ENCODE measurements at regions not wholly inside any gene's neighbourhood (a gene's known extent, or its start where the extent isn't known, plus 50 kb on each side); places are given as distances from the start of the nearest gene placed in this dataset.

GRCh38 chr14:98984027-98984718 is 287.8 kb downstream of the BCL11B start:
- 4% methylated on average over 9 of the region's 11 CpGs for WGBS (ENCODE audit: low lambda C conversion rate)
- Histone ChIP-seq H3K4me3 (ENCODE audit: low read depth in 2 of 2, low read length in 1 of 2) (no peak overlapping the region), H3K9me3 (no peaks in the 10 kb centered on the region), H3K27me3 (ENCODE audit: insufficient read depth) (peaks cover 18% of the 10 kb centered on the region), H3F3A (replicated peaks; ENCODE audit: insufficient read depth) (no peaks in the 10 kb centered on the region), H3K9me2 (no peaks in the 10 kb centered on the region), H3K4me2 (no peak overlapping the region), H4K20me1 (ENCODE audit: insufficient read depth) (no peaks in the 10 kb centered on the region), H3K79me2 (ENCODE audit: insufficient read depth) (no peaks in the 10 kb centered on the region), H3K9ac (no peak overlapping the region), H3K27ac (ENCODE audit: low read depth in 2 of 2, low read length in 1 of 2) (no peak overlapping the region), H3K36me3 (replicated peaks in 1 of 2; ENCODE audit: control insufficient read depth in 1 of 2, insufficient read depth in 2 of 2, low read length in 1 of 2) (no peaks in the 10 kb centered on the region), H2AFZ (ENCODE audit: low read depth) (no peak overlapping the region), H3K4me1 (ENCODE audit: control insufficient read depth in 1 of 2, insufficient read depth in 2 of 2, low read depth in 1 of 2, low read length in 1 of 2) (no peaks in the 10 kb centered on the region)
- ChIA-PET POLR2A (no interaction called here), CTCF (no interaction called here)
- TF ChIP-seq MXI1 (IDR thresholded peaks at IDR 0.05; ENCODE audit: low read depth, low read length) (no peak), EP300 (IDR thresholded peaks at IDR 0.05; ENCODE audit: borderline replicate concordance in 1 of 2, low read depth in 1 of 2, low read length in 1 of 2) (no peak), MAX (IDR thresholded peaks at IDR 0.05; ENCODE audit: low read depth) (no peak), SMC3 (IDR thresholded peaks at IDR 0.05; ENCODE audit: low read depth, low read length) (no peak), FOXM1 (IDR thresholded peaks at IDR 0.05; ENCODE audit: low read depth) (no peak), CHD2 (IDR thresholded peaks at IDR 0.05; ENCODE audit: low read length, partially characterized antibody) (no peak), CTCF (IDR thresholded peaks at IDR 0.05) (no peak), NRF1 (IDR thresholded peaks at IDR 0.05; ENCODE audit: low read depth, low read length) (no peak), FOSL2 (IDR thresholded peaks at IDR 0.05; ENCODE audit: borderline replicate concordance, low read depth) (no peak)
- TF ChIP-seq, protein P1, sequence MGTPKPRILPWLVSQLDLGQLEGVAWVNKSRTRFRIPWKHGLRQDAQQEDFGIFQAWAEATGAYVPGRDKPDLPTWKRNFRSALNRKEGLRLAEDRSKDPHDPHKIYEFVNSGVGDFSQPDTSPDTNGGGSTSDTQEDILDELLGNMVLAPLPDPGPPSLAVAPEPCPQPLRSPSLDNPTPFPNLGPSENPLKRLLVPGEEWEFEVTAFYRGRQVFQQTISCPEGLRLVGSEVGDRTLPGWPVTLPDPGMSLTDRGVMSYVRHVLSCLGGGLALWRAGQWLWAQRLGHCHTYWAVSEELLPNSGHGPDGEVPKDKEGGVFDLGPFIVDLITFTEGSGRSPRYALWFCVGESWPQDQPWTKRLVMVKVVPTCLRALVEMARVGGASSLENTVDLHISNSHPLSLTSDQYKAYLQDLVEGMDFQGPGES (IDR thresholded peaks at IDR 0.05; ENCODE audit: low read depth, low read length): no peak
- DNase-seq: no peak

DNA sequence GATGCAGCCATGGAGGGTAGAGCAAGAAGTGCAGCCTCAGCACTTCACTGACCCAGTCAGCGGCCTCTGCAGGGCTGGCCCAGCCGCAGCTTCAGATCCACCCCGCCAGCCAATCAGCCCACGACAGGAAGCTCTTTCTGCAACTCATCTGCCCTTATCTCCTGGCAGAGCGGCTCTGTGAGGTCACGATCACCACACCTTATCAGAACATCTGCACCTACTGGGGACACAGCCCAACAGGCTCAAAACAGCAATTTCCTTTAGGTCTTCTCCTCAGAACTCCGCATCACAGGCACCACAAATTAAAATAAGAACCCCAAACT is 287.3 kb downstream of the BCL11B start:
- Histone ChIP-seq H3K4me1 (ENCODE audit: control insufficient read depth in 1 of 2, insufficient read depth in 2 of 2, low read depth in 1 of 2, low read length in 1 of 2) (no peaks in the 10 kb centered on the region), H3K27me3 (ENCODE audit: insufficient read depth) (peaks cover 18% of the 10 kb centered on the region), H3K9me2 (no peaks in the 10 kb centered on the region), H3K9ac (no peak overlapping the region), H2AFZ (ENCODE audit: low read depth) (no peak overlapping the region), H3F3A (replicated peaks; ENCODE audit: insufficient read depth) (no peaks in the 10 kb centered on the region), H3K27ac (ENCODE audit: low read depth in 2 of 2, low read length in 1 of 2) (no peak overlapping the region), H3K36me3 (replicated peaks in 1 of 2; ENCODE audit: control insufficient read depth in 1 of 2, insufficient read depth in 2 of 2, low read length in 1 of 2) (no peaks in the 10 kb centered on the region), H3K79me2 (ENCODE audit: insufficient read depth) (no peaks in the 10 kb centered on the region), H3K9me3 (no peaks in the 10 kb centered on the region), H4K20me1 (ENCODE audit: insufficient read depth) (no peaks in the 10 kb centered on the region), H3K4me3 (ENCODE audit: low read depth in 2 of 2, low read length in 1 of 2) (no peak overlapping the region), H3K4me2 (no peak overlapping the region)
- ChIA-PET CTCF (no interaction called here), POLR2A (no interaction called here)
- TF ChIP-seq MEF2A (IDR thresholded peaks at IDR 0.05; ENCODE audit: borderline replicate concordance, low read depth) (no peak), REST (IDR thresholded peaks at IDR 0.05; ENCODE audit: low read depth, low read length) (no peak), NRF1 (IDR thresholded peaks at IDR 0.05; ENCODE audit: low read depth, low read length) (no peak), CHD2 (IDR thresholded peaks at IDR 0.05; ENCODE audit: low read length, partially characterized antibody) (no peak), MXI1 (IDR thresholded peaks at IDR 0.05; ENCODE audit: low read depth, low read length) (no peak), TCF12 (IDR thresholded peaks at IDR 0.05) (no peak), GATA2 (CRISPR knock-in tag; IDR thresholded peaks at IDR 0.05) (no peak)
- TF ChIP-seq, protein P1 (IDR thresholded peaks at IDR 0.05; ENCODE audit: low read depth, low read length): no peak
- DNase-seq: no peak
- 4% methylated on average over 2 of the region's 7 CpGs for WGBS (ENCODE audit: low lambda C conversion rate)

Data from SK-N-SH (cell line).